SH-SY5Y (cell line): ENCODE measurements at regions not wholly inside any gene's neighbourhood (a gene's known extent, or its start where the extent isn't known, plus 50 kb on each side); places are given as distances from the start of the nearest gene placed in this dataset.

Experiments used
- GATA2 ChIP-seq: IDR thresholded peaks from 2 replicates; pipeline ENCODE4 v1.6.1; 2011; ENCODE audit warnings: mild to moderate bottlenecking, low read depth, low read length
- GATA3 ChIP-seq: IDR thresholded peaks from 2 replicates; pipeline ENCODE4 v1.6.1; 2011; ENCODE audit warnings: low read depth, mild to moderate bottlenecking, low read length, moderate library complexity

DNA sequence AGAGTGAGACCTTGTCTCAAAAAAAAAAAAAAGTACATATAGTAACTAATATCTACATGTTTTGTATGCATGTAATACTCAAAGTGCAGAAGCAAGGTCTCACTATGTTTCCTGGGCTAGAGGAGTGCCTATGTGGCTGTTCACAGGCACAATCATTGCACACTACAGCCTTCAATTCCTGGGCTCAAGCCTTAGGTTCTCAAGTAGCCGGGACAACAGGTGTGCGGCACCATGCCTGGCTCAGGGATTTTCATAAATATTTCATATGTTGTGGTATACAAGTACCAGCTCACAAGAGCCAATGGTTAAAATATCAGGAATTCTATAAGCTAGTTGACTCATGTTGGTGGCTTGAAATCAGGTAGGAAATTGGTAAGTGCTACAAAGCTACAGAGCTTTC, 94.8 kb downstream of the LARP7 start:
- no peak for TF ChIP-seq GATA2
- no peak for TF ChIP-seq GATA3
